ENCODE measurements at regions not wholly inside any gene's neighbourhood (a gene's known extent, or its start where the extent isn't known, plus 50 kb on each side); places are given as distances from the start of the nearest gene placed in this dataset.
A peak's percentile ranks its signal among the peaks of the same experiment; 100 is the strongest.

- H3K36me3 ChIP-seq: no peaks in the 10 kb centered on the region
- no peaks in the 10 kb centered on the region for H3K9me3 ChIP-seq
- TF ChIP-seq POLR2AphosphoS5 (IDR thresholded peaks at IDR 0.05) (peak; percentile 31 to 67), CTCF (IDR thresholded peaks at IDR 0.05) (no peak)
- no peaks in the 10 kb centered on the region for H3K27me3 ChIP-seq
- H3K27ac ChIP-seq (replicated peaks in 1 of 4): peak overlapping the region; percentile 6 to 67 (median 64)
- peak overlapping the region in 1 of 4 donors; percentile 12 for H3K4me3 ChIP-seq
- intact Hi-C loops (cut with DNase I): no loop called here
- WGBS: 32% methylated on average over 6 of the region's 12 CpGs
- peaks cover 19 to 37% (median 36%) of the 10 kb centered on the region in 4 donors for H3K4me1 ChIP-seq
- DNase-seq (ENCODE audit: extremely low spot score): no peak
Measured at GRCh38 chr9:134231330-134231745, 67.0 kb upstream of the RNU6ATAC start.

DNA sequence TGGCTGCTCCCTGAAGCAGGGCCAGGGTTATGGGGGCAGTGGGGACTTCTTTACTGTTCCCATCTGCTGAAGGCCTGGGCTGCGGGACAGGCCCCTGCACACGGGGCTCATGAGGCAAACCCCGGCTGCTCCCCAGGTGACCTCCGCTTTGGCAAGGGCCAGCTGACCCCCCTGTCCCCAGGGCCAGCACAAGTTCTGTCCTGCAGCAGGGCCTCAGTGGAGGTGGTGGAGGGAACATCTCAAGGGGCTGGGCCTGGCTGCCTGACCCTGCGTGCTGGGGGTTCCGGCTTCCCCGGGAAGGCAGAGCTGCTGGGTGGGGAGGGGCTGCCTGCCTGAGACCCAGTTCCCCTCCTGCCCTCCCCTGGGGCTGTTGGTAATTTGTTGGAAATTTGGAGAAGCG, 67.4 kb upstream of the RNU6ATAC start:
- 80% methylated on average over 3 of the region's 8 CpGs for WGBS
- intact Hi-C loops (cut with DNase I): no loop called here
- H3K9me3 ChIP-seq: no peaks in the 10 kb centered on the region

DNA sequence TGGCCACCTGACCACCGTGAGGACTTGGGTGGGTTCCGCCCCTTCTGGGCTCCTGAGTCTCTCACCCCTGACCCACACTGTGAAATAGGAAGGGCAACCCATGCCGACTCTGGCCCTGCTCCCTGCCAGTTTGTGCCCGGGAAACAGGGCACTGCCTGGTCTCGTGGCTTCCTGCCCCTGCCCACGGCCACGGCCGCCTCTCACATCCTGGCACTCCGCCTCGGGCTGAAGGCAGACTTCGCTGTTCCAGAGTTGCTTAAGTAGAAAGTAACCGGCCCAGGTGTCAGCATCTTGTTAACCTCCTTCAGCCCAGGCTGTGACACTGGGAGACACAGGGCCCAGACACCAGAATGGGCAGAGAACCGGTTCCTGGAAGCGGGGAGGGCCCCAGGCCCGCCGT, 68.7 kb upstream of the RNU6ATAC start:
- no peak for DNase-seq (ENCODE audit: extremely low spot score)
- Histone ChIP-seq H3K4me3 (no peak overlapping the region), H3K36me3 (no peaks in the 10 kb centered on the region), H3K27ac (replicated peaks in 1 of 4) (no peak overlapping the region), H3K4me1 (peaks cover 22 to 38% (median 35%) of the 10 kb centered on the region in 4 donors), H3K9me3 (no peaks in the 10 kb centered on the region), H3K27me3 (peaks cover 0 to 13% (median 0%) of the 10 kb centered on the region in 4 donors)
- TF ChIP-seq CTCF (IDR thresholded peaks at IDR 0.05) (no peak), POLR2A (IDR thresholded peaks at IDR 0.05; ENCODE audit: low read depth) (no peak), POLR2AphosphoS5 (IDR thresholded peaks at IDR 0.05) (no peak), EP300 (IDR thresholded peaks at IDR 0.05) (no peak)
- WGBS: 90% methylated on average over 11 of the region's 16 CpGs
- intact Hi-C loops (cut with DNase I): no loop called here

More for the DNA sequence above, 67.4 kb upstream of the RNU6ATAC start:
- Histone ChIP-seq H3K4me3 (no peak overlapping the region), H3K4me1 (peaks cover 22 to 41% (median 38%) of the 10 kb centered on the region in 4 donors), H3K27ac (replicated peaks in 1 of 4) (peak overlapping the region; percentile 6 to 67 (median 64)), H3K36me3 (no peaks in the 10 kb centered on the region), H3K27me3 (peaks cover 0 to 2% (median 0%) of the 10 kb centered on the region in 4 donors)
- TF ChIP-seq CTCF (IDR thresholded peaks at IDR 0.05) (no peak), POLR2A (IDR thresholded peaks at IDR 0.05; ENCODE audit: low read depth) (no peak), EP300 (IDR thresholded peaks at IDR 0.05) (no peak), POLR2AphosphoS5 (IDR thresholded peaks at IDR 0.05) (no peak)
- no peak for DNase-seq (ENCODE audit: extremely low spot score)

DNA sequence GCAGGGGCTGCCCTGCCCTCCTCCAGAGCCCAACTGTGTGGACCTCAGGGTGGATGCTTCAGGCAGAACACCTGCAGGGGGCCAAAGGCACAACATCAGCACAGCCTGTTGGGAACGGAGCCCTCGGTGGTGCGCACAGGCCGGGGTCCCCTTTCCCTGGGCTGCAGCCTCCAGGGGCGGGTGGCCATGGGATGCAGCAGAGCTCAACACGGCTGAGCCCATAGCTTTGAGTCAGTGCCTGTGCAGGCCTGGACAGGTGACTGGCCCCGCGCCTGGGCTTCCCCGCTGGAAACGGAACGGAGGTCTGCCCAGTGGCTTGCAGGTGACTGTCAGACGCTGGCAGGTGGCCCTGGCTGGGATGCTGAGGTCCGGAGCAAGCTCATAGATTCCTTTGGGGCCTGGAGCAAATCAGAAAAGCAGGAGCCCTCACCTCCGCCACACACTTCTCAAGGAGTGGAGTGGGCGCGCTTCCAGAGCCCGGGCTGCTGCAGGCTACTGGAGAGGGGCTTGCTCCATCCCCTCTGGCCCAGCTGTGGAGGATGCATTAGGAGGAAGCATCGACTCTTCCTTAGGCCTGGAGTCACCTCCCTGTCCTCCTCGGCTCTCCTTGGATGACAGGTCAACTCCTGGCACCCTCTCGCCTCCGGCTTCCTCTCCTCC, 69.8 kb upstream of the RNU6ATAC start:
- Histone ChIP-seq H3K4me3 (no peak overlapping the region), H3K36me3 (no peaks in the 10 kb centered on the region), H3K4me1 (peaks cover 22 to 38% (median 33%) of the 10 kb centered on the region in 4 donors), H3K9me3 (no peaks in the 10 kb centered on the region), H3K27ac (replicated peaks in 1 of 4) (no peak overlapping the region), H3K27me3 (peaks cover 0 to 24% (median 0%) of the 10 kb centered on the region in 4 donors)
- intact Hi-C loops (cut with DNase I): no loop called here
- TF ChIP-seq POLR2AphosphoS5 (IDR thresholded peaks at IDR 0.05) (no peak), EP300 (IDR thresholded peaks at IDR 0.05) (no peak), CTCF (IDR thresholded peaks at IDR 0.05) (no peak), POLR2A (IDR thresholded peaks at IDR 0.05; ENCODE audit: low read depth) (no peak)
- DNase-seq (ENCODE audit: extremely low spot score): no peak
- 81% methylated on average over 12 of the region's 21 CpGs for whole genome bisulfite sequencing
